ENCODE measurements at regions not wholly inside any gene's neighbourhood (a gene's known extent, or its start where the extent isn't known, plus 50 kb on each side); places are given as distances from the start of the nearest gene placed in this dataset.

DNA sequence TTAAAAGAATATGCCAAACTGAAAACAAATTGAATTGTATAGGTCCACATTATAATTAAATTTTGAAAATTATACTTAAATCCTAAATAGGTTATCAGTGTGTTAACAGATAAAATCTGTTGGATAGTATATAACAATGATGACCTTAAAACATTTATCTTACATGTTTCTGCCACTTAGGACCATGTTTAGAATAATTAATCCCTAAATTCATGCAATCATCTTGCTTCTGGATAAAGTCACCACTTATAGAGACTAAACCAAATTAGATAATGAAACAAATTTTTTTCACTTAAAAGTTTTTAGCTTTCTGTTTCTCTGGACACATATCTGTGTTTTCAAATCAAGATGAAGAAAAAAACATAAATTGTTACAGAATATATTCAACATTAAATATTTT, 511.7 kb upstream of the MIR17HG start:
- TF ChIP-seq, protein P1, sequence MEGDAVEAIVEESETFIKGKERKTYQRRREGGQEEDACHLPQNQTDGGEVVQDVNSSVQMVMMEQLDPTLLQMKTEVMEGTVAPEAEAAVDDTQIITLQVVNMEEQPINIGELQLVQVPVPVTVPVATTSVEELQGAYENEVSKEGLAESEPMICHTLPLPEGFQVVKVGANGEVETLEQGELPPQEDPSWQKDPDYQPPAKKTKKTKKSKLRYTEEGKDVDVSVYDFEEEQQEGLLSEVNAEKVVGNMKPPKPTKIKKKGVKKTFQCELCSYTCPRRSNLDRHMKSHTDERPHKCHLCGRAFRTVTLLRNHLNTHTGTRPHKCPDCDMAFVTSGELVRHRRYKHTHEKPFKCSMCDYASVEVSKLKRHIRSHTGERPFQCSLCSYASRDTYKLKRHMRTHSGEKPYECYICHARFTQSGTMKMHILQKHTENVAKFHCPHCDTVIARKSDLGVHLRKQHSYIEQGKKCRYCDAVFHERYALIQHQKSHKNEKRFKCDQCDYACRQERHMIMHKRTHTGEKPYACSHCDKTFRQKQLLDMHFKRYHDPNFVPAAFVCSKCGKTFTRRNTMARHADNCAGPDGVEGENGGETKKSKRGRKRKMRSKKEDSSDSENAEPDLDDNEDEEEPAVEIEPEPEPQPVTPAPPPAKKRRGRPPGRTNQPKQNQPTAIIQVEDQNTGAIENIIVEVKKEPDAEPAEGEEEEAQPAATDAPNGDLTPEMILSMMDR (IDR thresholded peaks at IDR 0.05) = no peak
- no peak for TF ChIP-seq POLR2A (IDR thresholded peaks at IDR 0.05)
- TF ChIP-seq EP300 (IDR thresholded peaks at IDR 0.05) = no peak

Data from ovary (tissue), 3 donors.